ENCODE measurements at regions not wholly inside any gene's neighbourhood (a gene's known extent, or its start where the extent isn't known, plus 50 kb on each side); places are given as distances from the start of the nearest gene placed in this dataset.

GRCh38 chr3:67094774-67095173 is 96.7 kb downstream of the KBTBD8 start:
- Mint-ChIP-seq H3K27me3 (peaks cover 6 to 21% (median 12%) of the 10 kb centered on the region in 5 donors), H3K27ac (no peak overlapping the region), H3K4me3 (no peak overlapping the region), H3K4me1 (peaks cover 0 to 4% (median 0%) of the 10 kb centered on the region in 7 donors), H3K9me3 (peaks cover 0 to 7% (median under 1%) of the 10 kb centered on the region in 11 donors), H3K36me3 (peaks cover 0 to under 1% (median 0%) of the 10 kb centered on the region in 5 donors)
- CTCF ChIA-PET, result no interaction called here
- POLR2A ChIA-PET, result no interaction called here
- Histone ChIP-seq H3K4me1 (ENCODE audit: control insufficient read depth in 2 of 2, insufficient read depth in 2 of 2, low read length in 2 of 2) (no peaks in the 10 kb centered on the region), H3K27ac (ENCODE audit: low read depth, low read length) (no peak overlapping the region), H3K9me3 (ENCODE audit: control insufficient read depth in 2 of 3, low read length in 3 of 3) (no peaks in the 10 kb centered on the region), H3K4me3 (ENCODE audit: low read length) (no peak overlapping the region), H3K36me3 (ENCODE audit: control insufficient read depth in 2 of 3, insufficient read depth in 3 of 3, low read length in 3 of 3) (no peaks in the 10 kb centered on the region), H3K27me3 (ENCODE audit: control insufficient read depth in 2 of 2, insufficient read depth in 2 of 2, low read length in 2 of 2) (no peaks in the 10 kb centered on the region)
- ATAC-seq, result no peak
- no peak for DNase-seq
- intact Hi-C loops (cut with micrococcal nuclease), result no loop called here

DNA sequence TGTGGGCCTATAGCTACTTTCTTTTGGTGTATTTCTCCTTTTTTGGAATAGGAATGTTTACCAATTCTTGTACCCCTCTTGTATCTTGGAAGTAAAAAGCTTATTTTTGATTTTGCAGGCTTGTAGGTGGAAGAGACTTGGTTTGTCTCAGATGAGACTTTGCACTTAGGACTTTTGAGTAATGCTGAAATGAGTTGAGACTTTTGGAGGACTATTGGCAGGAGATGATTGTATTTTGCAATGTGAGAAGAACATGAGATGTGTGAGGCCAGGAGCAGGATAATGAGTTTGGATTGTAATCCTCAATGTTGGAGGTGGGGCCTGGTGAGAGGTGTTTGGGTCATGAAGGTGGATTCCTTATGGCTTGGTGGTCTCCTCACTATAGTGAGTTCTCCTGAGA is 106.3 kb downstream of the KBTBD8 start:
- H3K4me3 ChIP-seq (ENCODE audit: low read length), result no peak overlapping the region
- DNase-seq, result no peak
- CTCF ChIA-PET, result no interaction called here
- H3K27me3 ChIP-seq (ENCODE audit: control insufficient read depth in 2 of 2, insufficient read depth in 2 of 2, low read length in 2 of 2), result no peaks in the 10 kb centered on the region
- no peaks in the 10 kb centered on the region for H3K36me3 ChIP-seq (ENCODE audit: control insufficient read depth in 2 of 3, insufficient read depth in 3 of 3, low read length in 3 of 3)
- peaks cover 0 to 4% (median 0%) of the 10 kb centered on the region in 7 donors for H3K4me1 Mint-ChIP-seq
- H3K27me3 Mint-ChIP-seq, result peaks cover 0 to 12% (median 0%) of the 10 kb centered on the region in 5 donors
- no peak overlapping the region for H3K4me3 Mint-ChIP-seq
- H3K27ac ChIP-seq (ENCODE audit: low read depth, low read length), result no peak overlapping the region
- no peaks in the 10 kb centered on the region for H3K4me1 ChIP-seq (ENCODE audit: control insufficient read depth in 2 of 2, insufficient read depth in 2 of 2, low read length in 2 of 2)
- POLR2A ChIA-PET, result no interaction called here
- intact Hi-C loops (cut with micrococcal nuclease), result no loop called here
- peaks cover 0 to 6% (median 0%) of the 10 kb centered on the region in 5 donors for H3K36me3 Mint-ChIP-seq
- no peak for ATAC-seq
- H3K9me3 ChIP-seq (ENCODE audit: control insufficient read depth in 2 of 3, low read length in 3 of 3), result peaks cover 0 to 4% (median 0%) of the 10 kb centered on the region in 3 experiments
- H3K9me3 Mint-ChIP-seq, result peaks cover 0 to 10% (median 4%) of the 10 kb centered on the region in 11 donors
- H3K27ac Mint-ChIP-seq, result no peak overlapping the region

GRCh38 chr3:67106874-67107273 is 108.8 kb downstream of the KBTBD8 start:
- Mint-ChIP-seq H3K4me3 (no peak overlapping the region), H3K4me1 (peaks cover 0 to 4% (median 0%) of the 10 kb centered on the region in 7 donors), H3K36me3 (peaks cover 0 to 6% (median 0%) of the 10 kb centered on the region in 5 donors), H3K9me3 (peaks cover 0 to 10% (median 4%) of the 10 kb centered on the region in 11 donors), H3K27me3 (peaks cover 0 to 10% (median 0%) of the 10 kb centered on the region in 5 donors), H3K27ac (no peak overlapping the region)
- Histone ChIP-seq H3K4me1 (ENCODE audit: control insufficient read depth in 2 of 2, insufficient read depth in 2 of 2, low read length in 2 of 2) (no peaks in the 10 kb centered on the region), H3K9me3 (ENCODE audit: control insufficient read depth in 2 of 3, low read length in 3 of 3) (peaks cover 0 to 4% (median 0%) of the 10 kb centered on the region in 3 experiments), H3K27ac (ENCODE audit: low read depth, low read length) (no peak overlapping the region), H3K27me3 (ENCODE audit: control insufficient read depth in 2 of 2, insufficient read depth in 2 of 2, low read length in 2 of 2) (no peaks in the 10 kb centered on the region), H3K36me3 (ENCODE audit: control insufficient read depth in 2 of 3, insufficient read depth in 3 of 3, low read length in 3 of 3) (no peaks in the 10 kb centered on the region), H3K4me3 (ENCODE audit: low read length) (no peak overlapping the region)
- ChIA-PET POLR2A (no interaction called here), CTCF (no interaction called here)
- no peak for DNase-seq
- ATAC-seq, result no peak
- intact Hi-C loops (cut with micrococcal nuclease), result no loop called here

- H3K27ac ChIP-seq (ENCODE audit: low read depth, low read length), result no peak overlapping the region
- Mint-ChIP-seq H3K9me3 (peaks cover 0 to under 1% (median 0%) of the 10 kb centered on the region in 11 donors), H3K4me3 (no peak overlapping the region), H3K36me3 (no peaks in the 10 kb centered on the region), H3K27ac (no peak overlapping the region), H3K27me3 (peaks cover 6 to 13% (median 10%) of the 10 kb centered on the region in 5 donors), H3K4me1 (peaks cover 0 to 6% (median 0%) of the 10 kb centered on the region in 7 donors)
- no peaks in the 10 kb centered on the region for H3K27me3 ChIP-seq (ENCODE audit: control insufficient read depth in 2 of 2, insufficient read depth in 2 of 2, low read length in 2 of 2)
- ChIA-PET POLR2A (no interaction called here), CTCF (interaction anchor here (0.5 to 1.5 kb wide), 9 partner anchors 26 to 1770 kb away, joined by 3 to 5 read pairs (median 4); no protein-coding TSS in a partner anchor)
- no peaks in the 10 kb centered on the region for H3K9me3 ChIP-seq (ENCODE audit: control insufficient read depth in 2 of 3, low read length in 3 of 3)
- no peaks in the 10 kb centered on the region for H3K4me1 ChIP-seq (ENCODE audit: control insufficient read depth in 2 of 2, insufficient read depth in 2 of 2, low read length in 2 of 2)
- DNase-seq (peak in 3 of 9 donors; percentile 1 to 7 (median 1)), ATAC-seq (no peak)
- H3K4me3 ChIP-seq (ENCODE audit: low read length), result no peak overlapping the region
- no peaks in the 10 kb centered on the region for H3K36me3 ChIP-seq (ENCODE audit: control insufficient read depth in 2 of 3, insufficient read depth in 3 of 3, low read length in 3 of 3)
- intact Hi-C loops (cut with micrococcal nuclease), result loop anchor here (1.0 to 5.0 kb wide), 9 partner anchors 112 to 1783 kb away; partner anchors contain the start of gene KBTBD8 (in 1 of the 2)
These were observed 111.6 kb downstream of the KBTBD8 start for GRCh38 chr3:67109651-67110204.

DNA sequence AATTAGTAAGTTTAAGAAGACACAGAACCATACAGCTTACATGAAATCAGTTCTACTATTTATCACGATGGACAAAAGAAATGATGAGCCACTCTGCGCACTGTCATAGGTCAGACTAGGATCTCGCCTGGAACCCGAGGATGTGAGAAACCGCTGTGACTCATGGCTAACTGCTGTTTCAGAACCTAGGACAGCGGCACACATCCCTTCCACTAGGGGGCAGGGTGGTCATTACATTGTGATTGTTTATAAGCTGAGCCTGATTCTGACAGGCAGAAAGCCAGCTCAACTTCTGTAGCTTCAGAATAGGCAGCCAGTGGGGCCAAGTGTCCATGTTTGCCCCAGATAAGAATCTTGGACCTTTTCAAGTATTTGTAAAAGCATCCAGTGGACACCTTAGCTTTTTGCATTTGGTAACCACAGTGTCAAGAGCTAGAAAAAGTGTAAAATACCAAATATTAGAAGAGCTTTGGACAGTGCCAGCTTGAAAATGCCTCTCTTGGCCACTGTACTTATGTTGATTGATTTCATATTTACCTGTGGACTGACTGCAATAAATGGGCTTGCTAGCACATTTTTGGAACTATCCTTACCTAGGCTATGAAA is 115.8 kb downstream of the KBTBD8 start:
- Histone ChIP-seq H3K27me3 (ENCODE audit: control insufficient read depth in 2 of 2, insufficient read depth in 2 of 2, low read length in 2 of 2) (no peaks in the 10 kb centered on the region), H3K4me3 (ENCODE audit: low read length) (no peak overlapping the region), H3K27ac (ENCODE audit: low read depth, low read length) (no peak overlapping the region), H3K36me3 (ENCODE audit: control insufficient read depth in 2 of 3, insufficient read depth in 3 of 3, low read length in 3 of 3) (no peaks in the 10 kb centered on the region), H3K4me1 (ENCODE audit: control insufficient read depth in 2 of 2, insufficient read depth in 2 of 2, low read length in 2 of 2) (no peaks in the 10 kb centered on the region), H3K9me3 (ENCODE audit: control insufficient read depth in 2 of 3, low read length in 3 of 3) (no peaks in the 10 kb centered on the region)
- Mint-ChIP-seq H3K27me3 (peaks cover 7 to 31% (median 21%) of the 10 kb centered on the region in 5 donors), H3K4me3 (no peak overlapping the region), H3K9me3 (no peaks in the 10 kb centered on the region), H3K36me3 (no peaks in the 10 kb centered on the region), H3K4me1 (peaks cover 0 to 6% (median 0%) of the 10 kb centered on the region in 7 donors), H3K27ac (no peak overlapping the region)
- DNase-seq, result peak; percentile 29 to 78 (median 65)
- CTCF ChIA-PET, result interaction anchor here (0.6 to 3.0 kb wide), 22 partner anchors 8 to 1782 kb away, joined by 3 to 58 read pairs (median 5); no protein-coding TSS in a partner anchor
- POLR2A ChIA-PET, result no interaction called here
- peak; percentile 93 for ATAC-seq
- intact Hi-C loops (cut with micrococcal nuclease), result loop anchor here (1.0 to 5.0 kb wide), 17 partner anchors 117 to 1859 kb away; partner anchors contain the start of gene KBTBD8 (in 1 of the 2)

GRCh38 chr3:67118122-67118521 is 120.0 kb downstream of the KBTBD8 start:
- Mint-ChIP-seq H3K9me3 (no peaks in the 10 kb centered on the region), H3K4me1 (peaks cover 0 to 6% (median 0%) of the 10 kb centered on the region in 7 donors), H3K27me3 (peaks cover 7 to 32% (median 30%) of the 10 kb centered on the region in 5 donors), H3K4me3 (no peak overlapping the region), H3K36me3 (no peaks in the 10 kb centered on the region), H3K27ac (no peak overlapping the region)
- ATAC-seq (no peak), DNase-seq (no peak)
- ChIA-PET CTCF (no interaction called here), POLR2A (no interaction called here)
- no peaks in the 10 kb centered on the region for H3K36me3 ChIP-seq (ENCODE audit: control insufficient read depth in 2 of 3, insufficient read depth in 3 of 3, low read length in 3 of 3)
- no peaks in the 10 kb centered on the region for H3K27me3 ChIP-seq (ENCODE audit: control insufficient read depth in 2 of 2, insufficient read depth in 2 of 2, low read length in 2 of 2)
- H3K9me3 ChIP-seq (ENCODE audit: control insufficient read depth in 2 of 3, low read length in 3 of 3), result no peaks in the 10 kb centered on the region
- H3K27ac ChIP-seq (ENCODE audit: low read depth, low read length), result no peak overlapping the region
- no peaks in the 10 kb centered on the region for H3K4me1 ChIP-seq (ENCODE audit: control insufficient read depth in 2 of 2, insufficient read depth in 2 of 2, low read length in 2 of 2)
- intact Hi-C loops (cut with micrococcal nuclease), result no loop called here
- H3K4me3 ChIP-seq (ENCODE audit: low read length), result no peak overlapping the region

Data from naive thymus-derived CD4-positive, alpha-beta T cell (primary cell).